GM19452 (cell line): ENCODE measurements at regions not wholly inside any gene's neighbourhood (a gene's known extent, or its start where the extent isn't known, plus 50 kb on each side); places are given as distances from the start of the nearest gene placed in this dataset.
"Not testable (repeated sequence)": the region's sequence is repeated elsewhere in the genome, so short reads cannot be mapped to it uniquely, and the experiment has no call there.

Experiments used
- ATAC-seq: cut with Tn5 transposase; IDR thresholded peaks from one replicate; pipeline ENCODE4 v1.9.1; 2021; ENCODE audit not compliant: unreplicated experiment

DNA sequence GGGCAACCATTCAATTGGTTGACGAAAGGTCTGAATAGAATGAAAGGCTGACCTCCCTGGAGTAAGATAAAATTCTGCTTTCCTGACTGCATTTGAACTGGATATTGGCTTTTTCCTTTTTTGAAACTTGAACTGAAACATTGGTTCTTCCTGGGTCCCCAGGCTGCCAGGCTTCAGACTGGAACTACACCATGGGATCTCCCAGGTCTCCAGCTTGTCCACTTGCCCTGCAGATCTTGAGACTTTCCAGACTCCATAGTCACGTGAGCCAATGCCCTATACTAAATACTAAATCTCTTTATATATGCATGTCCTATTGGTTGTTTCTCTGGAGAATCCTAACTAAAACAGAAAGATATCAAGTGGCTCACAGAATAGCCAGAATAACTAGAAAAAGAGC lies 118.7 kb upstream of the KRR1 start:
- ATAC-seq: no peak

GRCh38 chr12:75628916-75629315 lies 117.5 kb upstream of the KRR1 start:
- ATAC-seq: no peak

GRCh38 chr12:75628511-75628910 lies 117.1 kb upstream of the KRR1 start:
- no peak for ATAC-seq

DNA sequence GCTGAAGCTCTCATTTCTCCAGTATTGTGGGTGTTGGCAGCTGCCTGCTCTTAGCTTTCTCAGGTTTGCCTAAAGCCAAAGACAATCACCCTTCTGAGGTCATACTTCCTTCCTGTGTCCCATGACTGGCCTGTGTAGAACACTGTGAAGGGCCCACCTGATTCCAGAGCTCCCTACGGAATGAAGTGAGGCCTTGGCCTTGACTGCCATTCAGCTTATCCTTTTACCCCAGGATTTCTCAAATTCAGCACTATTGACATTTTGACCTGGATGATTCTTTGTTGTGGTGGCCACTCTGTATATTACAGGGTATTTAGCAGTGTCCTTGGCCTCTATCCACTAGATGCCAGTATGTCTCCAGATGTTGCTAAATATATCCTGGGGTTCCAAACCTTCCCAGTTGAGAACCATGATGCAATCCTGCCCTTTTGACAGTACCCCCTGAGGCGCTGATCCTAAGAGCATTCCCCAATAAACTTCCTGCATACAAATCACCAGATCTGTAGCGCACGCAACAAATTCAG lies 112.3 kb upstream of the KRR1 start:
- ATAC-seq: no peak

- ATAC-seq: no peak
Observed at GRCh38 chr12:75622492-75622891, 111.1 kb upstream of the KRR1 start.

- not testable (repeated sequence) for ATAC-seq
Observed at GRCh38 chr12:75614396-75614795, 103.0 kb upstream of the KRR1 start.

DNA sequence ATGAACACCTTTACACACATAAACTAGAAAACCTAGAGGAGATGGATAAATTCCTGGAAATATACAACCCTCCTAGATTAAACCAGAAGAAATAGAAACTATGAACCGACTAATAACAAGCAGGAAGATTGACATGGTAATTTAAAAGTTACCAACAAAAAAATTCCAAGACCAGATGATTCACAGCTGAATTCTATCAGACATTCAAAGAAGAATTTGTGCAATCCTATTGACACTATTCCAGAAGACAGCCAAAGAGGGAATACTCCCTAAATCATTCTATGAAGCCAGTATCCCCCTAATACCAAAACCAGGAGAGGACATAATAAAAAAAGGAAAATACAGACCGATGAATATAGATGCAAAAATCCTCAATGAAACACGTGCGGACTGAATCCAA lies 102.6 kb upstream of the KRR1 start:
- ATAC-seq: no peak

DNA sequence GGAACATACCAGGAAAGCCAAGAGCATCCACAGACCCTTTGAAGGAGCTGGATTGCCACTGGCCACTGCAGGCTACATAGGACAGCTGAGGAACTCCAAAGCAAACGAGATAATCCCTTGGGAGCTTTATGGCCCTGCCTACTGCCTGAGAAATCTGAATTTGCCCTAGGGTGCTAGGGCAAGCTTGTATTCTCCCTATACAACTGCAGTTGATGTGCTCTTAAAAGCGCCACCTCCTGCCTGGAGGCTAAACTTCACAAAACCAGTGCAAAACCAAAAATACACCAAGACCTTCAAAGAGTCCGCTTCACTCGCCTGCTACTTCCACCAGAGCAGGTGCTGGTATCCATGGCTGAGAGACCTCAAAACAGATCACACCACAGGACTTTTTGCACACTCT lies 99.6 kb upstream of the KRR1 start:
- ATAC-seq: no peak

DNA sequence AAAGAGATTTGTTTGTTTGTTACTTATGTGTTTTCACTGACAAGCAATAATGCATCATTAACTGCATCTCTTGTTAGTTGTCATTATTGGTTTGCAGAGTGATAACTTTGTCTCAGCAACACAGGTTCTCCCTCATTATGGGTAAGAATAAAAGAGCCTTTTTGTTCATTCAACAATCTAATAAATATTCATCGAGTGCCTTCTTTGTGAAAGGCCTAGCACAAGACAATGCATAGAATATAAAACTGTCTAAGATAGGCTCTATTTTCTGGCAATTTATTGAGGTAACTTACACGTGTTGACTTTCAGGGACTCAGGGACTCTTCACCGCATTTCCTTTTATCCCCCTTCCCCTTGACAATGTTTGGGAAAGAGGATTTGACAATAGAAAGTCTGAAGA lies 95.5 kb upstream of the KRR1 start:
- no peak for ATAC-seq

GRCh38 chr12:75606151-75606550 lies 94.7 kb upstream of the KRR1 start:
- no peak for ATAC-seq

GRCh38 chr12:75603475-75603874 lies 92.1 kb upstream of the KRR1 start:
- ATAC-seq: no peak

DNA sequence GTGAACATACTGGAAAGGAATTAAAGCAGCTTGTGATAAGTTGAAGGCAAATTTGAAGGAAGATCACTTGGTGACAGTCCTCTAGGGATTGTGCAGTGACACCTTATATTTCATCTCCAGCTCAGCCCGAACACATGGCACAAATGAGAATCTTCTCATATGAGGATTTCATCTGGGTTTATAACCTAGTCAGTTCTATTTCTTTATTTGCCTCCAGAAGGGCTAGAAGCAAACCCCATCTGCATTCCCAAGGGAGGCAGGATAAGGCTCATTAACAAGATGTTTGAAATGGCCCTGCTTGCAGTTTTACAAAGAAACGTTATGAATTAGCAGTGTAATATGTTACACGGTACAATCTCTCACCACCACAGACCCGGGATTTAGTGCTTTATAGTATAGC lies 90.7 kb upstream of the KRR1 start:
- ATAC-seq: no peak

GRCh38 chr12:75600146-75600545 lies 88.7 kb upstream of the KRR1 start:
- ATAC-seq: no peak

GRCh38 chr12:75599061-75599460 lies 87.7 kb upstream of the KRR1 start:
- no peak for ATAC-seq

GRCh38 chr12:75596406-75596805 lies 85.0 kb upstream of the KRR1 start:
- no peak for ATAC-seq

GRCh38 chr12:75592638-75593335 lies 81.4 kb upstream of the KRR1 start:
- no peak for ATAC-seq

- no peak for ATAC-seq
Observed at GRCh38 chr12:75592086-75592485, 80.7 kb upstream of the KRR1 start.

GRCh38 chr12:75591628-75592027 lies 80.2 kb upstream of the KRR1 start:
- no peak for ATAC-seq

- ATAC-seq: no peak
Observed at GRCh38 chr12:75589801-75590200, 78.4 kb upstream of the KRR1 start.

GRCh38 chr12:75587340-75588106 lies 76.1 kb upstream of the KRR1 start:
- no peak for ATAC-seq

- no peak for ATAC-seq
Observed at GRCh38 chr12:75585330-75585729, 73.9 kb upstream of the KRR1 start.

GRCh38 chr12:75583355-75583754 lies 71.9 kb upstream of the KRR1 start:
- ATAC-seq: no peak
